Liver (tissue), 8 donors: ENCODE measurements at regions not wholly inside any gene's neighbourhood (a gene's known extent, or its start where the extent isn't known, plus 50 kb on each side); places are given as distances from the start of the nearest gene placed in this dataset.

Source experiments
- DNase-seq: peaks from one replicate; pipeline ENCODE4 v3.0.0-alpha.2; 2017; ENCODE audit warnings: low spot score
- H3K27ac ChIP-seq, 2 donors: one replicate each; pipeline ENCODE4 v1.7.0; 2013; ENCODE audit warnings: inconsistent platforms in 2 of 2, low read length in 2 of 2, control low read depth in 1 of 2, low read depth in 1 of 2, mild to moderate bottlenecking in 1 of 2
- H3K27me3 ChIP-seq, 4 donors: one replicate each; pipeline versions ENCODE4 v1.6.1 to v1.7.0; 2013; ENCODE audit warnings: low read length in 3 of 4, inconsistent platforms in 1 of 4, mild to moderate bottlenecking in 1 of 4, moderate library complexity in 1 of 4; ENCODE audit not compliant: control insufficient read depth in 4 of 4, insufficient read depth in 4 of 4
- H3K36me3 ChIP-seq, 4 donors: one replicate each; pipeline versions ENCODE4 v1.6.1 to v1.7.0; 2013; ENCODE audit warnings: low read length in 3 of 4, mild to moderate bottlenecking in 3 of 4, low read depth in 1 of 4, moderate library complexity in 1 of 4; ENCODE audit not compliant: control insufficient read depth in 4 of 4, insufficient read depth in 3 of 4
- H3K4me1 ChIP-seq, 4 donors: one replicate each; pipeline versions ENCODE4 v1.6.1 to v1.7.0; 2013; ENCODE audit warnings: low read length in 3 of 4, mild to moderate bottlenecking in 3 of 4, moderate library complexity in 1 of 4; ENCODE audit not compliant: control insufficient read depth in 4 of 4, insufficient read depth in 4 of 4
- H3K4me3 ChIP-seq, 3 donors: one replicate each; pipeline versions ENCODE4 v1.6.1 to v1.7.0; 2013; ENCODE audit warnings: low read length in 3 of 3, control low read depth in 1 of 3, low read depth in 1 of 3, mild to moderate bottlenecking in 1 of 3
- H3K9ac ChIP-seq, 2 donors: one replicate each; pipeline ENCODE4 v1.7.0; 2013; ENCODE audit warnings: low read length in 2 of 2, mild to moderate bottlenecking in 2 of 2, moderate library complexity in 2 of 2, control low read depth in 1 of 2, low read depth in 1 of 2
- H3K9me3 ChIP-seq, 4 donors: one replicate each; pipeline versions ENCODE4 v1.6.1 to v1.7.0; 2013; ENCODE audit warnings: low read length in 3 of 4; ENCODE audit not compliant: control insufficient read depth in 4 of 4
- EGR1 ChIP-seq, 2 donors: IDR thresholded peaks; 2 replicates each; pipeline ENCODE4 v1.6.1; 2016 to 2018; ENCODE audit warnings: antibody characterized with exemption in 2 of 2, low read depth in 2 of 2
- FOXA1 ChIP-seq: IDR thresholded peaks from 2 replicates; pipeline ENCODE4 v1.6.1; 2016; ENCODE audit warnings: antibody characterized with exemption
- GABPA ChIP-seq, 2 donors: IDR thresholded peaks in 1 of 2; conservative IDR thresholded peaks in 1 of 2; 2 replicates each; pipeline ENCODE4 v1.6.1; 2016; ENCODE audit warnings: antibody characterized with exemption in 2 of 2, mild to moderate bottlenecking in 1 of 2, moderate library complexity in 1 of 2
- HNF4G ChIP-seq: IDR thresholded peaks from 2 replicates; pipeline ENCODE4 v1.6.1; 2016; ENCODE audit warnings: antibody characterized with exemption
- JUND ChIP-seq, 2 donors: IDR thresholded peaks; 2 replicates each; pipeline ENCODE4 v1.6.1; 2016; ENCODE audit warnings: antibody characterized with exemption in 2 of 2
- NR2F2 ChIP-seq: IDR thresholded peaks from 2 replicates; pipeline ENCODE4 v1.6.1; 2016; ENCODE audit warnings: antibody characterized with exemption
- RAD21 ChIP-seq, 2 donors: IDR thresholded peaks; 2 replicates each; pipeline ENCODE4 v1.6.1; 2016; ENCODE audit warnings: antibody characterized with exemption in 2 of 2, mild to moderate bottlenecking in 2 of 2
- REST ChIP-seq: IDR thresholded peaks from 2 replicates; pipeline ENCODE4 v1.6.1; 2016; ENCODE audit warnings: antibody characterized with exemption, mild to moderate bottlenecking
- RXRA ChIP-seq, 2 donors: IDR thresholded peaks; 2 replicates each; pipeline ENCODE4 v1.6.1; 2017 to 2018; ENCODE audit warnings: antibody characterized with exemption in 2 of 2, mild to moderate bottlenecking in 1 of 2
- SP1 ChIP-seq: IDR thresholded peaks from 2 replicates; pipeline ENCODE4 v1.6.1; 2018; ENCODE audit warnings: antibody characterized with exemption, mild to moderate bottlenecking
- TAF1 ChIP-seq: conservative IDR thresholded peaks from 2 replicates; pipeline ENCODE4 v1.6.1; 2016; ENCODE audit warnings: antibody characterized with exemption, mild to moderate bottlenecking
- WGBS: extraction: QIAGEN DNeasy Blood & Tissue Kit; methylation state at CpG from one replicate; pipeline ENCODE4 v1.1.7; 2013; 5-methylcytosine and 5-hydroxymethylcytosine counted together
- TF ChIP-seq, protein P1 (sequence below): IDR thresholded peaks from 2 replicates; pipeline ENCODE4 v1.6.1; 2016; ENCODE audit warnings: antibody characterized with exemption
- TF ChIP-seq, protein P2 (sequence below): IDR thresholded peaks from 2 replicates; pipeline ENCODE4 v1.6.1; 2016; ENCODE audit warnings: antibody characterized with exemption
- TF ChIP-seq, protein P3 (sequence below): fragments of 150-350 bp; IDR thresholded peaks from 2 replicates; pipeline ENCODE4 v1.5.1; 2017; ENCODE audit warnings: improper control_type of control experiment, low read depth, low read length; ENCODE audit not compliant: missing input control
- donor health status: healthy.
- donor health status: healthy.
- donor health status: healthy.
- donor health status: healthy.
- donor health status: healthy.

- H3K9ac ChIP-seq = no peak overlapping the region
- H3K27ac ChIP-seq = no peak overlapping the region
- H3K27me3 ChIP-seq = no peaks in the 10 kb centered on the region
- no peaks in the 10 kb centered on the region for H3K9me3 ChIP-seq
- TF ChIP-seq, protein P1, sequence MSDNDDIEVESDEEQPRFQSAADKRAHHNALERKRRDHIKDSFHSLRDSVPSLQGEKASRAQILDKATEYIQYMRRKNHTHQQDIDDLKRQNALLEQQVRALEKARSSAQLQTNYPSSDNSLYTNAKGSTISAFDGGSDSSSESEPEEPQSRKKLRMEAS = no peak
- TF ChIP-seq NR2F2 = no peak
- TF ChIP-seq, protein P2, sequence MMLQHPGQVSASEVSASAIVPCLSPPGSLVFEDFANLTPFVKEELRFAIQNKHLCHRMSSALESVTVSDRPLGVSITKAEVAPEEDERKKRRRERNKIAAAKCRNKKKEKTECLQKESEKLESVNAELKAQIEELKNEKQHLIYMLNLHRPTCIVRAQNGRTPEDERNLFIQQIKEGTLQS = no peak
- no peak for TF ChIP-seq SP1
- TF ChIP-seq EGR1 (IDR thresholded peaks at IDR 0.05; ENCODE audit: low read depth in 2 of 2) = no peak
- no peak for TF ChIP-seq GABPA (IDR thresholded peaks at IDR 0.05 in 1 of 2, conservative IDR thresholded peaks at IDR 0.05 in 1 of 2)
- 95% methylated on average over 8 of the region's 8 CpGs for WGBS
- no peaks in the 10 kb centered on the region for H3K36me3 ChIP-seq
- H3K4me1 ChIP-seq = peaks cover 0 to 6% (median 0%) of the 10 kb centered on the region in 4 donors
- DNase-seq = no peak
- H3K4me3 ChIP-seq = no peak overlapping the region
Observed at GRCh38 chr10:6349846-6350535, 147.3 kb downstream of the PFKFB3 start.

DNA sequence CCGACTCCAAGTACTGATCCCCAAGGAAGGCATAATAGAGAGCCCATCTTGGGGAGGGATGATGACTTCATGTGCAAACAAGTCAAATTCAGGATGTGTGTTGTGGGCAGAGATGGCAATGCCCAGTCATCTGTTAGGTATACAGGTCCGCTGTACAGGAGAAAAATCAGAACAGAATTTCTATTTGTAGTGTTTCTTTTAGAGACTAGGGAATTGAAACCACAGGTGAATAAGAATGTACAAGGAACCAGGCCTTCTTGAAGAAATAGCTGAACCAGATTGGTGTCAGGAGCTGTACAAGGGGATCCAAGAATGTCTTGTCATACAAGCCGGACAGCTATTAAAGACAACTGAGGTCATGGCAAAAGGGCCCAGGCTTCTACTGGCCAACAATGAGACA, 147.9 kb downstream of the PFKFB3 start:
- TF ChIP-seq NR2F2 (no peak), JUND (IDR thresholded peaks at IDR 0.05) (no peak), RXRA (IDR thresholded peaks at IDR 0.05) (no peak), HNF4G (no peak), REST (no peak), FOXA1 (no peak), TAF1 (no peak)
- TF ChIP-seq, protein P2 = no peak
- TF ChIP-seq, protein P1 = no peak
- H3K9ac ChIP-seq = no peak overlapping the region
- no peaks in the 10 kb centered on the region for H3K36me3 ChIP-seq
- no peaks in the 10 kb centered on the region for H3K9me3 ChIP-seq
- no peaks in the 10 kb centered on the region for H3K27me3 ChIP-seq
- H3K4me3 ChIP-seq = no peak overlapping the region
- no peak for DNase-seq
- 95% methylated on average over 3 of the region's 3 CpGs for WGBS
- H3K4me1 ChIP-seq = peaks cover 0 to 6% (median 0%) of the 10 kb centered on the region in 4 donors
- no peak overlapping the region for H3K27ac ChIP-seq

DNA sequence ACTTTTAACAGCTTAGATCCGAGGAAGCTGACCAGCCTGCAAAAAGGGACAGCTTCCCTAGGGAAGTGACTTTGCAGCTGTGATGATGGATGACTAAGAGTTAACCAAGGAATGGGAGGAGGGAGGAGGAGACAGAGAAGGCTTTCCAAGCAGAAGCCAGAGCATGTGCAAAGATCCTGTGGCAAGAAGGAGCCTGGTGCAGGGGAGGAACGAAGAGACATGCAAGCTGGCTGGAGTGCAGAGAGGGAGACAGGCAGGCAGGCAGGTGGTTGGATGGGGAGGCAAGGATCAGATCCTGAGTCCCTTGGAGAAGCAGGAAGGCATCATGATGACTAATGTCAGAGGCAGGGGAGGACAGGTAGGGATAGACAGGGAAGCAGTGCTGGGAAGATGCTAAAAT, 148.8 kb downstream of the PFKFB3 start:
- Histone ChIP-seq H3K9ac (no peak overlapping the region), H3K4me3 (no peak overlapping the region), H3K9me3 (peaks cover 0 to 3% (median 0%) of the 10 kb centered on the region in 4 donors), H3K36me3 (no peaks in the 10 kb centered on the region), H3K4me1 (peaks cover 0 to 6% (median 0%) of the 10 kb centered on the region in 4 donors), H3K27ac (no peak overlapping the region), H3K27me3 (no peaks in the 10 kb centered on the region)
- WGBS = 90% methylated on average over 2 of the region's 2 CpGs
- TF ChIP-seq EGR1 (IDR thresholded peaks at IDR 0.05; ENCODE audit: low read depth in 2 of 2) = no peak
- no peak for TF ChIP-seq SP1
- TF ChIP-seq FOXA1 = no peak
- no peak for TF ChIP-seq RAD21 (IDR thresholded peaks at IDR 0.05)
- TF ChIP-seq, protein P2 = no peak
- no peak for TF ChIP-seq TAF1
- no peak for TF ChIP-seq JUND (IDR thresholded peaks at IDR 0.05)
- TF ChIP-seq, protein P3, sequence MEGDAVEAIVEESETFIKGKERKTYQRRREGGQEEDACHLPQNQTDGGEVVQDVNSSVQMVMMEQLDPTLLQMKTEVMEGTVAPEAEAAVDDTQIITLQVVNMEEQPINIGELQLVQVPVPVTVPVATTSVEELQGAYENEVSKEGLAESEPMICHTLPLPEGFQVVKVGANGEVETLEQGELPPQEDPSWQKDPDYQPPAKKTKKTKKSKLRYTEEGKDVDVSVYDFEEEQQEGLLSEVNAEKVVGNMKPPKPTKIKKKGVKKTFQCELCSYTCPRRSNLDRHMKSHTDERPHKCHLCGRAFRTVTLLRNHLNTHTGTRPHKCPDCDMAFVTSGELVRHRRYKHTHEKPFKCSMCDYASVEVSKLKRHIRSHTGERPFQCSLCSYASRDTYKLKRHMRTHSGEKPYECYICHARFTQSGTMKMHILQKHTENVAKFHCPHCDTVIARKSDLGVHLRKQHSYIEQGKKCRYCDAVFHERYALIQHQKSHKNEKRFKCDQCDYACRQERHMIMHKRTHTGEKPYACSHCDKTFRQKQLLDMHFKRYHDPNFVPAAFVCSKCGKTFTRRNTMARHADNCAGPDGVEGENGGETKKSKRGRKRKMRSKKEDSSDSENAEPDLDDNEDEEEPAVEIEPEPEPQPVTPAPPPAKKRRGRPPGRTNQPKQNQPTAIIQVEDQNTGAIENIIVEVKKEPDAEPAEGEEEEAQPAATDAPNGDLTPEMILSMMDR = no peak
- no peak for DNase-seq
